ENCODE measurements at regions not wholly inside any gene's neighbourhood (a gene's known extent, or its start where the extent isn't known, plus 50 kb on each side); places are given as distances from the start of the nearest gene placed in this dataset.

DNA sequence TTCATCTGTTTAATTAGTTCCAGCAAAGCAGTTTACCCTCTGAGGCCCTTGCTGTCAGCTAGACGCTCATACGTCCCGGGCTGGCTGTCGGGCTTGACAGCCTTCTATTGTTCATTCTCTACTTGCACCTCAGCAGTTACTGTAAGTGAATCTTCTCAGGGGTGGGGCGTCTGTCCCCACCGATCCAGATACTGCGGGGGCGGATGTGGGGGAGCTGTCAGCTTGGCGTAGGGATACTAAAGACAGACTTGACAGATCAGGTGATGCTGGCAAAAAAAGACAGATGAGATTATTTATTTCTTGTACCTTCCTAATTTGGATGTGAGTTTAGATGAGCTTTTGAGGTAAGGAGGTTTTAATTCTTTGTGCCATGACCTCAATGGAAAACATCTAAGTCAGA lies 315.3 kb downstream of the NR2F2 start:
- TF ChIP-seq POLR2A (IDR thresholded peaks at IDR 0.05) = no peak
- TF ChIP-seq, protein P1, sequence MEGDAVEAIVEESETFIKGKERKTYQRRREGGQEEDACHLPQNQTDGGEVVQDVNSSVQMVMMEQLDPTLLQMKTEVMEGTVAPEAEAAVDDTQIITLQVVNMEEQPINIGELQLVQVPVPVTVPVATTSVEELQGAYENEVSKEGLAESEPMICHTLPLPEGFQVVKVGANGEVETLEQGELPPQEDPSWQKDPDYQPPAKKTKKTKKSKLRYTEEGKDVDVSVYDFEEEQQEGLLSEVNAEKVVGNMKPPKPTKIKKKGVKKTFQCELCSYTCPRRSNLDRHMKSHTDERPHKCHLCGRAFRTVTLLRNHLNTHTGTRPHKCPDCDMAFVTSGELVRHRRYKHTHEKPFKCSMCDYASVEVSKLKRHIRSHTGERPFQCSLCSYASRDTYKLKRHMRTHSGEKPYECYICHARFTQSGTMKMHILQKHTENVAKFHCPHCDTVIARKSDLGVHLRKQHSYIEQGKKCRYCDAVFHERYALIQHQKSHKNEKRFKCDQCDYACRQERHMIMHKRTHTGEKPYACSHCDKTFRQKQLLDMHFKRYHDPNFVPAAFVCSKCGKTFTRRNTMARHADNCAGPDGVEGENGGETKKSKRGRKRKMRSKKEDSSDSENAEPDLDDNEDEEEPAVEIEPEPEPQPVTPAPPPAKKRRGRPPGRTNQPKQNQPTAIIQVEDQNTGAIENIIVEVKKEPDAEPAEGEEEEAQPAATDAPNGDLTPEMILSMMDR (IDR thresholded peaks at IDR 0.05) = no peak
- no peak for TF ChIP-seq POLR2AphosphoS5 (IDR thresholded peaks at IDR 0.05)
- TF ChIP-seq EP300 (IDR thresholded peaks at IDR 0.05) = no peak
